Brain microvascular endothelial cell (primary cell): ENCODE measurements at regions not wholly inside any gene's neighbourhood (a gene's known extent, or its start where the extent isn't known, plus 50 kb on each side); places are given as distances from the start of the nearest gene placed in this dataset.
A peak's percentile ranks its signal among the peaks of the same experiment; 100 is the strongest.

Experiments used
- DNase-seq: peaks from one replicate; pipeline ENCODE4 v3.0.0-alpha.2; 2020
- H3K27ac ChIP-seq: fragments of 250-450 bp; sonication (Bioruptor Pico); 2 replicates; pipeline ENCODE4 v1.5.1; 2020; ENCODE audit warnings: mild to moderate bottlenecking, moderate library complexity
- H3K27me3 ChIP-seq: fragments of 250-450 bp; sonication (Bioruptor Pico); replicated peaks from 2 replicates; pipeline ENCODE4 v1.5.1; 2020; ENCODE audit warnings: mild to moderate bottlenecking
- H3K36me3 ChIP-seq: fragments of 250-450 bp; sonication (Bioruptor Pico); replicated peaks from 2 replicates; pipeline ENCODE4 v1.5.1; 2020; ENCODE audit warnings: mild to moderate bottlenecking
- H3K4me3 ChIP-seq: 2 replicates; pipeline ENCODE4 v1.5.1; 2011; ENCODE audit warnings: low read depth, mild to moderate bottlenecking, control low read depth, low read length, moderate library complexity
- CTCF ChIP-seq: IDR thresholded peaks from 2 replicates; pipeline ENCODE4 v1.5.1; 2011; ENCODE audit warnings: low read depth, mild to moderate bottlenecking, moderate library complexity, low read length, control low read depth, inconsistent platforms; ENCODE audit errors: missing control alignments
- in situ Hi-C: cut with HindIII; loops from 2 replicates; pipeline ENCODE4 v1.10.0; 2017; ENCODE audit warnings: low sequenced_read_pairs, low pct_ligation_motif_present

- no peaks in the 10 kb centered on the region for H3K27me3 ChIP-seq
- H3K4me3 ChIP-seq, result no peak overlapping the region
- H3K27ac ChIP-seq, result no peak overlapping the region
- in situ Hi-C loops, result no loop called here
- no peaks in the 10 kb centered on the region for H3K36me3 ChIP-seq
- TF ChIP-seq CTCF, result no peak
- DNase-seq, result no peak
Measured at GRCh38 chr4:128380306-128380705, 92.7 kb upstream of the PGRMC2 start.

- in situ Hi-C loops, result no loop called here
- Histone ChIP-seq H3K27me3 (no peaks in the 10 kb centered on the region), H3K36me3 (no peaks in the 10 kb centered on the region), H3K27ac (no peak overlapping the region), H3K4me3 (no peak overlapping the region)
- DNase-seq, result peak; percentile 14
- peak; percentile 79 for TF ChIP-seq CTCF
Measured at GRCh38 chr4:128379860-128380259, 92.2 kb upstream of the PGRMC2 start.

GRCh38 chr4:128378668-128379067 lies 91.1 kb upstream of the PGRMC2 start:
- no peak for DNase-seq
- Histone ChIP-seq H3K4me3 (no peak overlapping the region), H3K27ac (no peak overlapping the region), H3K27me3 (no peaks in the 10 kb centered on the region), H3K36me3 (no peaks in the 10 kb centered on the region)
- no peak for TF ChIP-seq CTCF
- in situ Hi-C loops, result no loop called here

GRCh38 chr4:128376958-128377357 lies 89.3 kb upstream of the PGRMC2 start:
- TF ChIP-seq CTCF, result no peak
- Histone ChIP-seq H3K27ac (no peak overlapping the region), H3K4me3 (no peak overlapping the region), H3K36me3 (no peaks in the 10 kb centered on the region), H3K27me3 (no peaks in the 10 kb centered on the region)
- in situ Hi-C loops, result no loop called here
- DNase-seq, result no peak

GRCh38 chr4:128376303-128376702 lies 88.7 kb upstream of the PGRMC2 start:
- no peaks in the 10 kb centered on the region for H3K36me3 ChIP-seq
- no peak for TF ChIP-seq CTCF
- in situ Hi-C loops, result no loop called here
- DNase-seq, result no peak
- no peak overlapping the region for H3K27ac ChIP-seq
- no peaks in the 10 kb centered on the region for H3K27me3 ChIP-seq
- no peak overlapping the region for H3K4me3 ChIP-seq

- no peak for DNase-seq
- no peak for TF ChIP-seq CTCF
- H3K36me3 ChIP-seq, result no peaks in the 10 kb centered on the region
- in situ Hi-C loops, result no loop called here
- no peak overlapping the region for H3K4me3 ChIP-seq
- no peaks in the 10 kb centered on the region for H3K27me3 ChIP-seq
- H3K27ac ChIP-seq, result no peak overlapping the region
Measured at GRCh38 chr4:128373628-128374027, 86.0 kb upstream of the PGRMC2 start.
